Panc1 (cell line): ENCODE measurements at regions not wholly inside any gene's neighbourhood (a gene's known extent, or its start where the extent isn't known, plus 50 kb on each side); places are given as distances from the start of the nearest gene placed in this dataset.

Experiments used
- ATAC-seq: fragments of 200-7000 bp; cut with Tn5 transposase; 2 replicates; pipeline ENCODE4 v1.9.1; 2020; ENCODE audit warnings: mild to moderate bottlenecking, moderate library complexity
- BruUV-seq: library from RNA; stranded (reverse); fragments of 400-500 nt; replicated peaks from 2 replicates; lab custom pipeline; 2021; lab: Mats Ljungman, UMichigan
- CTCF ChIA-PET: fragments of 300-600 bp; sonication (Branson Sonifier 250); formaldehyde crosslinking; loops from one replicate; lab custom pipeline; 2022; ENCODE audit warnings: antibody characterized with exemption; lab: Charles Lee
- POLR2A ChIA-PET: fragments of 300-600 bp; sonication (Branson Sonifier 250); formaldehyde crosslinking; loops from one replicate; lab custom pipeline; 2022; ENCODE audit warnings: antibody characterized with exemption; lab: Charles Lee
- DNase-seq: peaks from one replicate; pipeline ENCODE4 v3.0.0-alpha.2; 2010; ENCODE audit warnings: low read depth, low spot score
- H3K27ac ChIP-seq: 2 replicates; pipeline ENCODE4 v1.5.1; 2011; ENCODE audit warnings: mild to moderate bottlenecking, low read length, inconsistent platforms
- H3K27me3 ChIP-seq: fragments of 200-500 bp; sonication (Bioruptor generic); 2 replicates; pipeline ENCODE4 v1.6.0; 2014; ENCODE audit warnings: low read length, inconsistent platforms; ENCODE audit not compliant: control insufficient read depth, insufficient read depth
- H3K36me3 ChIP-seq: fragments of 200-500 bp; sonication (Bioruptor generic); 2 replicates; pipeline ENCODE4 v1.5.1; 2014; ENCODE audit warnings: inconsistent platforms, mild to moderate bottlenecking, low read length, moderate library complexity; ENCODE audit not compliant: control insufficient read depth, insufficient read depth
- H3K4me1 ChIP-seq: 2 replicates; pipeline ENCODE4 v1.5.1; 2011; ENCODE audit warnings: inconsistent platforms, mild to moderate bottlenecking, low read length, moderate library complexity; ENCODE audit not compliant: control insufficient read depth, insufficient read depth
- H3K4me3 ChIP-seq, 2 experiments: 2 replicates each; pipeline ENCODE4 v1.5.1; 2011 to 2012; ENCODE audit warnings: low read depth in 2 of 2, low read length in 2 of 2, mild to moderate bottlenecking in 2 of 2, inconsistent platforms in 1 of 2, moderate library complexity in 1 of 2
- H3K9me3 ChIP-seq: fragments of 200-500 bp; sonication (Bioruptor generic); 2 replicates; pipeline ENCODE4 v1.5.1; 2014; ENCODE audit warnings: low read depth, mild to moderate bottlenecking, inconsistent platforms, low read length, moderate library complexity; ENCODE audit not compliant: control insufficient read depth, insufficient read depth
- CTCF ChIP-seq: fragments of 450-650 bp; IDR thresholded peaks from 2 replicates; pipeline ENCODE4 v1.5.1; 2017; ENCODE audit warnings: mild to moderate bottlenecking
- POLR2AphosphoS5 ChIP-seq: IDR thresholded peaks from 2 replicates; pipeline ENCODE4 v1.6.1; 2012; ENCODE audit warnings: mild to moderate bottlenecking, low read depth, low read length, moderate library complexity
- REST ChIP-seq, 2 experiments: IDR thresholded peaks; 2 replicates each; pipeline ENCODE4 v1.6.1; 2011 to 2012; ENCODE audit warnings: low read depth in 2 of 2, control low read depth in 1 of 2, low read length in 1 of 2, mild to moderate bottlenecking in 1 of 2, moderate library complexity in 1 of 2; ENCODE audit not compliant: insufficient read depth in 1 of 2
- SIN3A ChIP-seq: IDR thresholded peaks from 2 replicates; pipeline ENCODE4 v1.6.1; 2012; ENCODE audit warnings: low read depth, mild to moderate bottlenecking, low read length, moderate library complexity, borderline replicate concordance; ENCODE audit not compliant: insufficient read depth
- TCF7L2 ChIP-seq: IDR thresholded peaks from 2 replicates; pipeline ENCODE4 v1.6.1; 2011; ENCODE audit warnings: mild to moderate bottlenecking, low read depth, low read length, inconsistent platforms
- in situ Hi-C: cut with HindIII; loops from 2 replicates; pipeline ENCODE4 v1.10.0; 2016; ENCODE audit warnings: low sequenced_read_pairs, low pct_unique_long_range_greater_than_20kb
- intact Hi-C: fragments of 100-400 bp; cut with micrococcal nuclease; formaldehyde crosslinking; loops from one replicate; pipeline ENCODE4 v1.10.0; 2022; ENCODE audit not compliant: unreplicated experiment

GRCh38 chr14:60349663-60350365 lies 100.8 kb downstream of the PPM1A start:
- no peaks in the 10 kb centered on the region for H3K36me3 ChIP-seq
- DNase-seq (no peak), ATAC-seq (peak; percentile 74)
- POLR2A ChIA-PET, result no interaction called here
- H3K27ac ChIP-seq, result no peak overlapping the region
- no TSS peak for BruUV-seq
- in situ Hi-C loops, result no loop called here
- intact Hi-C loops, result loop anchor here (2.0 to 5.0 kb wide), 2 partner anchors 137 to 213 kb away; partner anchors contain the start of gene C14orf39
- TF ChIP-seq CTCF (peak; percentile 72), TCF7L2 (no peak)
- no peak overlapping the region for H3K4me3 ChIP-seq
- no peaks in the 10 kb centered on the region for H3K27me3 ChIP-seq
- CTCF ChIA-PET, result interaction anchor here (1.1 to 1.5 kb wide), 3 partner anchors 18 to 213 kb away, joined by 3 to 4 read pairs (median 3); no protein-coding TSS in a partner anchor
- no peaks in the 10 kb centered on the region for H3K4me1 ChIP-seq
- H3K9me3 ChIP-seq, result no peaks in the 10 kb centered on the region

- ATAC-seq (no peak), DNase-seq (no peak)
- in situ Hi-C loops (no loop called here), intact Hi-C loops (loop anchor here (2.0 to 5.0 kb wide), 2 partner anchors 137 to 212 kb away; partner anchors contain the start of gene C14orf39)
- H3K9me3 ChIP-seq, result no peaks in the 10 kb centered on the region
- no peak overlapping the region for H3K4me3 ChIP-seq
- ChIA-PET CTCF (interaction anchor here (1.1 to 1.5 kb wide), 2 partner anchors 19 to 207 kb away, joined by 3 to 4 read pairs; no protein-coding TSS in a partner anchor), POLR2A (no interaction called here)
- BruUV-seq, result no TSS peak
- no peaks in the 10 kb centered on the region for H3K27me3 ChIP-seq
- H3K27ac ChIP-seq, result no peak overlapping the region
- H3K4me1 ChIP-seq, result no peaks in the 10 kb centered on the region
- TF ChIP-seq POLR2AphosphoS5 (no peak), REST (IDR thresholded peaks at IDR 0.05; ENCODE audit: insufficient read depth in 1 of 2, low read depth in 2 of 2, low read length in 1 of 2) (no peak), TCF7L2 (no peak), CTCF (no peak), SIN3A (no peak)
- no peaks in the 10 kb centered on the region for H3K36me3 ChIP-seq
Observed at GRCh38 chr14:60350366-60350720, 101.3 kb downstream of the PPM1A start.
